ENCODE measurements at regions not wholly inside any gene's neighbourhood (a gene's known extent, or its start where the extent isn't known, plus 50 kb on each side); places are given as distances from the start of the nearest gene placed in this dataset.

- no peak for TF ChIP-seq NFRKB (IDR thresholded peaks at IDR 0.05; ENCODE audit: low read depth)
- no peak for TF ChIP-seq MTA2 (IDR thresholded peaks at IDR 0.05; ENCODE audit: low read depth)
- no peak for TF ChIP-seq CREB3 (tag; conservative IDR thresholded peaks at IDR 0.05; ENCODE audit: low read depth)
- TF ChIP-seq MAX (CRISPR knock-in tag; IDR thresholded peaks at IDR 0.05) = no peak
- TF ChIP-seq NFE2 (IDR thresholded peaks at IDR 0.05; ENCODE audit: low read depth) = no peak
- no peak for TF ChIP-seq ZBTB1 (CRISPR knock-in tag; IDR thresholded peaks at IDR 0.05; ENCODE audit: borderline replicate concordance, low read depth)
- peak; percentile 55 for TF ChIP-seq MAFG (tag; conservative IDR thresholded peaks at IDR 0.05)
- no peak for TF ChIP-seq ADNP (tag; IDR thresholded peaks at IDR 0.05)
- no peak for TF ChIP-seq ZNF175 (CRISPR knock-in tag; IDR thresholded peaks at IDR 0.05; ENCODE audit: low read depth)
- TF ChIP-seq SRF (CRISPR knock-in tag; IDR thresholded peaks at IDR 0.05) = no peak
- TF ChIP-seq SIX5 (IDR thresholded peaks at IDR 0.05; ENCODE audit: borderline replicate concordance in 1 of 2, insufficient read depth in 1 of 2, low read depth in 1 of 2, low read length in 2 of 2) = no peak
- no peak for TF ChIP-seq ARID2 (IDR thresholded peaks at IDR 0.05)
- no peak for TF ChIP-seq ASH1L (IDR thresholded peaks at IDR 0.05; ENCODE audit: borderline replicate concordance, low read depth, partially characterized antibody)
- no peak for TF ChIP-seq DNMT1 (IDR thresholded peaks at IDR 0.05)
- TF ChIP-seq RB1 (IDR thresholded peaks at IDR 0.05; ENCODE audit: low read depth) = no peak
- TF ChIP-seq BACH1 (tag; IDR thresholded peaks at IDR 0.05) = no peak
- no peak for TF ChIP-seq GTF2E2 (tag; IDR thresholded peaks at IDR 0.05)
- no peak for TF ChIP-seq ATF1 (CRISPR knock-in tag; IDR thresholded peaks at IDR 0.05)
- TF ChIP-seq ATF1 (tag; IDR thresholded peaks at IDR 0.05) = peak; percentile 28; the same call in 1 of the 2 replicates
- no peak for TF ChIP-seq FOXA1 (IDR thresholded peaks at IDR 0.05; ENCODE audit: borderline replicate concordance)
- no peak for TF ChIP-seq SIN3B (IDR thresholded peaks at IDR 0.05; ENCODE audit: low read depth)
- no peak for TF ChIP-seq LARP7 (IDR thresholded peaks at IDR 0.05)
- no peak for TF ChIP-seq IRF9 (tag; IDR thresholded peaks at IDR 0.05)
- no peak for TF ChIP-seq ZNF347 (CRISPR knock-in tag; IDR thresholded peaks at IDR 0.05; ENCODE audit: low read depth)
- no peak for TF ChIP-seq RNF2 (IDR thresholded peaks at IDR 0.05)
- no peak for TF ChIP-seq CHCHD3 (CRISPR knock-in tag; IDR thresholded peaks at IDR 0.05)
- no peak for TF ChIP-seq E2F1 (CRISPR knock-in tag; IDR thresholded peaks at IDR 0.05)
- TF ChIP-seq ZKSCAN8 (CRISPR knock-in tag; IDR thresholded peaks at IDR 0.05) = no peak
- no peak for TF ChIP-seq ARNT (IDR thresholded peaks at IDR 0.05)
- TF ChIP-seq RBM14 (IDR thresholded peaks at IDR 0.05; ENCODE audit: borderline replicate concordance, insufficient read depth, low read depth, low read length) = no peak
- no peak for TF ChIP-seq TCFL5 (CRISPR knock-in tag; conservative IDR thresholded peaks at IDR 0.05)
Measured at GRCh38 chr18:6561420-6561861, 146.7 kb upstream of the L3MBTL4 start (continued).
